IPS-18a (cell line): ENCODE measurements at regions not wholly inside any gene's neighbourhood (a gene's known extent, or its start where the extent isn't known, plus 50 kb on each side); places are given as distances from the start of the nearest gene placed in this dataset.

ENCODE experiments used
- H3K27ac ChIP-seq: one replicate; pipeline ENCODE4 v1.5.1; 2013; ENCODE audit warnings: low read length
- H3K27me3 ChIP-seq: one replicate; pipeline ENCODE4 v1.6.1; 2013; ENCODE audit warnings: mild to moderate bottlenecking, low read length; ENCODE audit not compliant: control insufficient read depth, insufficient read depth
- H3K36me3 ChIP-seq: one replicate; pipeline ENCODE4 v1.6.1; 2013; ENCODE audit warnings: low read depth, low read length; ENCODE audit not compliant: control insufficient read depth
- H3K4me1 ChIP-seq: one replicate; pipeline ENCODE4 v1.6.1; 2013; ENCODE audit warnings: low read depth, low read length; ENCODE audit not compliant: control insufficient read depth
- H3K4me3 ChIP-seq: one replicate; pipeline ENCODE4 v1.5.1; 2013; ENCODE audit warnings: low read length
- H3K9ac ChIP-seq: one replicate; pipeline ENCODE4 v1.6.1; 2013; ENCODE audit warnings: mild to moderate bottlenecking, low read length, moderate library complexity
- H3K9me3 ChIP-seq: one replicate; pipeline ENCODE4 v1.6.1; 2013; ENCODE audit warnings: low read depth, low read length; ENCODE audit not compliant: control insufficient read depth

GRCh38 chr6:95208621-95209020, 368.7 kb upstream of the MANEA start:
- Histone ChIP-seq H3K9me3 (no peaks in the 10 kb centered on the region), H3K27ac (no peak overlapping the region), H3K36me3 (no peaks in the 10 kb centered on the region), H3K4me1 (no peaks in the 10 kb centered on the region), H3K9ac (no peak overlapping the region), H3K27me3 (no peaks in the 10 kb centered on the region), H3K4me3 (no peak overlapping the region)

GRCh38 chr6:95209074-95209473, 368.3 kb upstream of the MANEA start:
- Histone ChIP-seq H3K4me3 (no peak overlapping the region), H3K36me3 (no peaks in the 10 kb centered on the region), H3K27me3 (no peaks in the 10 kb centered on the region), H3K27ac (no peak overlapping the region), H3K9ac (no peak overlapping the region), H3K9me3 (no peaks in the 10 kb centered on the region), H3K4me1 (no peaks in the 10 kb centered on the region)

DNA sequence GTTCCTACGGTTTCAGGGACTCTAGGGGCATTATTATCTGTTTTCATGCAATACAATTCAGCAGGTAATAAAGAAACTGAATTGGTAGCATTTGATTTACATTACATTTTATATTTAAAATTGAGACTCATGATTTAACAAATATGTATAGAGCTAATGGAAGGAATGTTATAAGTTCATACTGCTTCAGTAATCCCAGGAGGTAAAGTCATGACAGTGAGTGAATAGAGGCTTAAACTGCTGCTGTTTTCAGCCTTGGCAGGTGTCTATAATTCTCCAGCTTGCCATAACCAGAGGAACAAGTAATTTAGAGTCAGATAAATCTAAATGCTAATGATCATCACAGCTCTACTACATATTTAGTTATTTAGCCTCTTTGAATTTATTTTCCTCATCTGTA, 360.8 kb upstream of the MANEA start:
- Histone ChIP-seq H3K27me3 (no peaks in the 10 kb centered on the region), H3K36me3 (no peaks in the 10 kb centered on the region), H3K9ac (no peak overlapping the region), H3K4me1 (no peaks in the 10 kb centered on the region), H3K27ac (no peak overlapping the region), H3K4me3 (no peak overlapping the region), H3K9me3 (no peaks in the 10 kb centered on the region)

DNA sequence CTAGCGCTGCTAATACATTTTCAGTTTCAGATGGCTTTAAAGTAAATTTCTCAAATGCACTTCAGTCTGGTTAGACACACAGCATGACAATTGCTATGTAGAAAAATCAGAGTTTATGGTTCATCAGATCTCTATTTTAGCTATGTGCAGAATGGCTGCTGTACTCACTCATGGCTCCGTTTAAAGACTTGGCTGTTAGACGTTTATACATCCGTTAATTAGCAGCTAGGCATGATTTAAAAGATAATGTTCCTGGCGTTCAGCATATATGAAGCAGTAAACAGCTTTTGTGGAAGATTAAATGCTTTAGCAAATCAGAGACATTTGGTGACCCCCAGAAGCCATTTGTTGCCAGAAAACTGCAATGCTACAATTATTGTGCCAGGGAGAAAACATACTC, 350.0 kb upstream of the MANEA start:
- H3K4me1 ChIP-seq, result peaks cover 10% of the 10 kb centered on the region

DNA sequence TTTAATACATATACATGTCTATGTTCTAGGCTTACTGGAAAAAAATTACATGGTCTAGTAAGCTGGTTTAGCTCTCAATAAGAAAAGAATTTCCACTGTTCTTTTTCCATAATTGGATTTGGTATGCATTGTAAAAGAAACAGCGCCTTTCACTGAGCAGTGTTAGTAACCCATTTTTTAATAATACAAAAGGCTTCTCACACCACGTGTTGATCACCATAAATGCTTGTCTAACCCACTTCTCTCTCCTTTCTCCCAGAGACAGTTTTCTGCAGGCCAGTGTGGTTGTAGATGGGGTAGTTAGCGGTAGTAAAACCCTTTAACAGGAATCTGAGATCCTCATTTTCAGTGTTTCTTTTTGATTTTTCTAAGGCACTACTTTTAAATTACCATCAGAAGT, 348.7 kb upstream of the MANEA start:
- no peaks in the 10 kb centered on the region for H3K9me3 ChIP-seq
- H3K27ac ChIP-seq, result no peak overlapping the region
- H3K4me3 ChIP-seq, result peak overlapping the region; percentile 4
- H3K27me3 ChIP-seq, result peaks cover 27% of the 10 kb centered on the region
- no peaks in the 10 kb centered on the region for H3K36me3 ChIP-seq
- peaks cover 10% of the 10 kb centered on the region for H3K4me1 ChIP-seq
- H3K9ac ChIP-seq, result no peak overlapping the region

More for the DNA sequence above, 350.0 kb upstream of the MANEA start:
- no peak overlapping the region for H3K4me3 ChIP-seq
- H3K36me3 ChIP-seq, result no peaks in the 10 kb centered on the region
- no peak overlapping the region for H3K9ac ChIP-seq
- no peaks in the 10 kb centered on the region for H3K9me3 ChIP-seq
- peaks cover 27% of the 10 kb centered on the region for H3K27me3 ChIP-seq
- H3K27ac ChIP-seq, result no peak overlapping the region

DNA sequence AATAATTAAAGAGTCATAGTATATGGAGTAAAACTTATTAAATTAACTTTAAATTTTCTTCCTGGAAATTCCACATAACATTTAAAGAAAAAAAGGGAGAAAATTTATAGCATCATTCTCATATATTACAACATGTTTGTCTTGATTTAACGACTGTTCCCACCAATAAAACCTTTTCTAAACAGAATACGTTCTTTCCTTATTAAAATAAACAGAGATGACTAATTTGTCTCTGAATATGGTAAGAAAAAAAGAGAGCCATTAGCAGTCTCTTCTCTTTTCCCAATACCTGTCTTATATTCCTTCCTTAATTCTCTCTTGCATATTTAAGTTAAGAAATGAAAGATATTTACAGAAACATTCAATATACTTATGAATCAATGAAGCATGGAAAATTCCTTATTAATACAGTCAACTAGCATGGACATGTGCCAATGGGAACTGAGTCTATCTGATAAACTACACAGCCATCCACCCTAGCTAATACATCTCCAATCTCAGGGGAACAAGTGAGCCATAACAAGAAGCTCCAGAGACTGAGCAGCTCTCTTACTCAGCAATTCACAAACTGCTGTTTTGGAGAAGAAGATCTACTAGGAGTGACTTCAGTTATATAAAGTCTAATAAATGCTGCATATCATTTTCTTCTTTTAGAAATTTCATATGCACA, 347.1 kb upstream of the MANEA start:
- peaks cover 10% of the 10 kb centered on the region for H3K4me1 ChIP-seq
- H3K4me3 ChIP-seq, result no peak overlapping the region
- H3K9ac ChIP-seq, result no peak overlapping the region
- H3K9me3 ChIP-seq, result no peaks in the 10 kb centered on the region
- no peaks in the 10 kb centered on the region for H3K36me3 ChIP-seq
- no peak overlapping the region for H3K27ac ChIP-seq
- peaks cover 27% of the 10 kb centered on the region for H3K27me3 ChIP-seq

- Histone ChIP-seq H3K9me3 (no peaks in the 10 kb centered on the region), H3K36me3 (no peaks in the 10 kb centered on the region), H3K9ac (no peak overlapping the region), H3K4me1 (peaks cover 10% of the 10 kb centered on the region), H3K4me3 (no peak overlapping the region), H3K27me3 (peaks cover 27% of the 10 kb centered on the region), H3K27ac (no peak overlapping the region)
These were observed 345.9 kb upstream of the MANEA start for GRCh38 chr6:95231416-95231815.

GRCh38 chr6:95232446-95232845, 344.9 kb upstream of the MANEA start:
- peaks cover 10% of the 10 kb centered on the region for H3K4me1 ChIP-seq
- no peak overlapping the region for H3K4me3 ChIP-seq
- no peak overlapping the region for H3K27ac ChIP-seq
- H3K36me3 ChIP-seq, result no peaks in the 10 kb centered on the region
- H3K9ac ChIP-seq, result no peak overlapping the region
- peaks cover 27% of the 10 kb centered on the region for H3K27me3 ChIP-seq
- H3K9me3 ChIP-seq, result no peaks in the 10 kb centered on the region

GRCh38 chr6:95233879-95234278, 343.5 kb upstream of the MANEA start:
- Histone ChIP-seq H3K9ac (no peak overlapping the region), H3K36me3 (no peaks in the 10 kb centered on the region), H3K27ac (no peak overlapping the region), H3K9me3 (no peaks in the 10 kb centered on the region), H3K4me1 (peaks cover 6% of the 10 kb centered on the region), H3K4me3 (no peak overlapping the region), H3K27me3 (peaks cover 21% of the 10 kb centered on the region)

GRCh38 chr6:95240514-95240913, 336.8 kb upstream of the MANEA start:
- Histone ChIP-seq H3K4me3 (no peak overlapping the region), H3K27me3 (no peaks in the 10 kb centered on the region), H3K9ac (no peak overlapping the region), H3K36me3 (no peaks in the 10 kb centered on the region), H3K27ac (no peak overlapping the region), H3K9me3 (no peaks in the 10 kb centered on the region), H3K4me1 (peaks cover 4% of the 10 kb centered on the region)

DNA sequence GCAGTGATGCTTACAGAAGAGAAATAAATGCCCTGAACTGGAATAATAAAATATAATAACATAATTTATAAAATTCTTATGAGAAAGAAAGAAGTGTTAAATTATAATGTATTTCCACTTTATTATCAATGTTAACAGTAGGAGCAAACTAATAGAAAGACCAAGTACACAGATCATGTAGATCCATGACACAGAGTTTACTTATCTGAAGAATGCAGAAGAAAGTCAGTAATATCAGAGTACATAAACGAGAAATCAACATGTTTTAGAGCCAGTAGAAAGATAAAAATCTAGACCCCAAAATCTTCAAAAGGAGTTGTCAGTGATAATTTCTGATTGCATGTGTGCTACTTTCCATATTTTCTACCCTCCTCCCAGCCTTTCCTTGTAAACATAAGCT, 334.8 kb upstream of the MANEA start:
- no peak overlapping the region for H3K4me3 ChIP-seq
- H3K27ac ChIP-seq, result no peak overlapping the region
- no peaks in the 10 kb centered on the region for H3K27me3 ChIP-seq
- H3K9me3 ChIP-seq, result no peaks in the 10 kb centered on the region
- H3K4me1 ChIP-seq, result peaks cover 4% of the 10 kb centered on the region
- H3K9ac ChIP-seq, result no peak overlapping the region
- no peaks in the 10 kb centered on the region for H3K36me3 ChIP-seq

GRCh38 chr6:95243053-95243452, 334.3 kb upstream of the MANEA start:
- H3K4me1 ChIP-seq, result peaks cover 4% of the 10 kb centered on the region
- no peaks in the 10 kb centered on the region for H3K9me3 ChIP-seq
- no peaks in the 10 kb centered on the region for H3K36me3 ChIP-seq
- H3K9ac ChIP-seq, result no peak overlapping the region
- no peak overlapping the region for H3K4me3 ChIP-seq
- H3K27me3 ChIP-seq, result no peaks in the 10 kb centered on the region
- no peak overlapping the region for H3K27ac ChIP-seq
